Hepatocyte (in vitro differentiated cells): ENCODE measurements at regions not wholly inside any gene's neighbourhood (a gene's known extent, or its start where the extent isn't known, plus 50 kb on each side); places are given as distances from the start of the nearest gene placed in this dataset.
"Not testable (repeated sequence)": the region's sequence is repeated elsewhere in the genome, so short reads cannot be mapped to it uniquely, and the experiment has no call there.

Source experiments
- DNase-seq: peaks from one replicate; pipeline ENCODE4 v3.0.0-alpha.2; 2016; ENCODE audit warnings: low spot score
- H2AFZ ChIP-seq: fragments of 200-600 bp; sonication (generic); 2 replicates; pipeline ENCODE4 v1.6.0; 2016; ENCODE audit warnings: antibody characterized with exemption, mild to moderate bottlenecking
- H3K27ac ChIP-seq: fragments of 200-600 bp; sonication (generic); 2 replicates; pipeline ENCODE4 v1.5.1; 2016; ENCODE audit warnings: mild to moderate bottlenecking
- H3K27me3 ChIP-seq: fragments of 200-600 bp; sonication (generic); 2 replicates; pipeline ENCODE4 v1.6.1; 2016
- H3K36me3 ChIP-seq: fragments of 200-600 bp; sonication (generic); replicated peaks from 2 replicates; pipeline ENCODE4 v1.5.1; 2016; ENCODE audit warnings: low read depth; ENCODE audit not compliant: insufficient read depth
- H3K4me1 ChIP-seq: fragments of 200-600 bp; sonication (generic); 2 replicates; pipeline ENCODE4 v1.5.1; 2016; ENCODE audit warnings: mild to moderate bottlenecking, moderate library complexity; ENCODE audit not compliant: insufficient read depth
- H3K4me2 ChIP-seq: fragments of 200-600 bp; sonication (generic); 2 replicates; pipeline ENCODE4 v1.6.0; 2016
- H3K4me3 ChIP-seq: fragments of 200-600 bp; sonication (generic); 2 replicates; pipeline ENCODE4 v1.5.1; 2016; ENCODE audit warnings: mild to moderate bottlenecking
- H3K79me2 ChIP-seq: fragments of 200-600 bp; sonication (generic); 2 replicates; pipeline ENCODE4 v1.6.0; 2017; ENCODE audit warnings: mild to moderate bottlenecking
- H3K9me2 ChIP-seq: fragments of 200-600 bp; sonication (generic); replicated peaks from 2 replicates; pipeline ENCODE4 v1.6.0; 2017; ENCODE audit warnings: mild to moderate bottlenecking; ENCODE audit not compliant: insufficient read depth
- H3K9me3 ChIP-seq: fragments of 200-600 bp; sonication (generic); 2 replicates; pipeline ENCODE4 v1.5.1; 2016; ENCODE audit warnings: low read depth, mild to moderate bottlenecking
- H4K20me1 ChIP-seq: fragments of 200-600 bp; sonication (generic); 2 replicates; pipeline ENCODE4 v1.6.0; 2016; ENCODE audit warnings: mild to moderate bottlenecking; ENCODE audit not compliant: insufficient read depth, poor library complexity, severe bottlenecking
- WGBS: methylation state at CpG from one replicate; pipeline ENCODE4 v1.1.6; 2016; ENCODE audit warnings: low lambda C conversion rate; ENCODE audit errors: missing lambda C conversion rate; 5-methylcytosine and 5-hydroxymethylcytosine counted together
- TF ChIP-seq, protein P1 (sequence below): fragments of 200-600 bp; sonication (generic); IDR thresholded peaks from 2 replicates; pipeline ENCODE4 v1.5.1; 2016; ENCODE audit warnings: antibody characterized with exemption, mild to moderate bottlenecking; ENCODE audit not compliant: poor library complexity

GRCh38 chr9:42782201-42782600 lies 598.7 kb downstream of the SPATA31A6 start:
- not testable (repeated sequence) for H4K20me1 ChIP-seq, DNase-seq, H3K36me3 ChIP-seq, H3K9me2 ChIP-seq, H3K9me3 ChIP-seq, H3K27ac ChIP-seq, H2AFZ ChIP-seq, H3K79me2 ChIP-seq, H3K4me3 ChIP-seq, H3K4me1 ChIP-seq, H3K27me3 ChIP-seq, H3K4me2 ChIP-seq
- 67% methylated on average over 4 of the region's 4 CpGs for WGBS

DNA sequence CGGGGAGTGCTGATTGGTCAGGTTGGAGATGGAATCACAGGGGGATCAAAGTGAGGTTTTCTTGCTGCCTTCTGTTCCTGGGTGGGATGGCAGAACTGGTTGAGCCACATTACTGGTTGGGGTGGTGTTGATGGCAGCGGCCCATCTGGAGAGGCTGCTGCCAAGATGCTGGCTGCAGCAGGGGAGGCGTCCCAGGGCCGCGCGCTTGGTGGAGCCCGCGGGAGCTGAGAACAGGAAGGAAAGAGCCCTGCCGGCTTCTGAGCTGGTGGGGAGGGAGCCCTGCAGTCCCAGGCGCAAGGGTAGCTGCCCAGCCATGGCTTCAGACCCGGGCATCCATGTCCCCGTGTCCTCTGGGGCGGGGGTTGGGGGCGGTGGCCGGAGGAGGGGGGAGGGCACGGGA lies 609.3 kb downstream of the SPATA31A6 start:
- WGBS = 76% methylated on average over 14 of the region's 16 CpGs
- H3K4me1 ChIP-seq, H3K79me2 ChIP-seq, H3K27ac ChIP-seq, H3K4me2 ChIP-seq, H4K20me1 ChIP-seq, DNase-seq, H3K9me3 ChIP-seq, H3K27me3 ChIP-seq, H3K9me2 ChIP-seq, H3K4me3 ChIP-seq, H2AFZ ChIP-seq, H3K36me3 ChIP-seq: not testable (repeated sequence)

DNA sequence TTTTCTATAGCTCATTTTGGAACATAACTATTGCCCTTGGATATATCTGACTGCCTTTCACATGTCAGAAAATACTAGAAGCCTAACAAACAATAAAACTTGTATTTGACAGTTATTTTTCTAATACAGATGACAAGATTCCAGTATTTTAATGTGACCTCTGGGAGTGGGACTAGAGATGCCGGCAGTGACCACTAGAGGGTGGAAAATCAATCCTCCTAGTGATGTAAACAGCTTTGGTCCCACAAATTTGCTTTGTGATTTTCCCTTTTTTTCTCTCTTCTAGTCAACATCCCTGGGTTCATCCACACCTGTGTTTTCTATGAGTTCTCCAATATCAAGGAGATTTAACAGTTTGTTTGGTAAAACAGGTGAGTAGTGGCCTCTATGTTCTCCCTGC lies 615.1 kb downstream of the SPATA31A6 start:
- not testable (repeated sequence) for DNase-seq, H3K27me3 ChIP-seq, H4K20me1 ChIP-seq, H3K4me3 ChIP-seq, H3K79me2 ChIP-seq, H3K4me2 ChIP-seq, H3K4me1 ChIP-seq, H3K27ac ChIP-seq, H3K9me3 ChIP-seq, H3K9me2 ChIP-seq, H3K36me3 ChIP-seq, H2AFZ ChIP-seq
- TF ChIP-seq, protein P1, sequence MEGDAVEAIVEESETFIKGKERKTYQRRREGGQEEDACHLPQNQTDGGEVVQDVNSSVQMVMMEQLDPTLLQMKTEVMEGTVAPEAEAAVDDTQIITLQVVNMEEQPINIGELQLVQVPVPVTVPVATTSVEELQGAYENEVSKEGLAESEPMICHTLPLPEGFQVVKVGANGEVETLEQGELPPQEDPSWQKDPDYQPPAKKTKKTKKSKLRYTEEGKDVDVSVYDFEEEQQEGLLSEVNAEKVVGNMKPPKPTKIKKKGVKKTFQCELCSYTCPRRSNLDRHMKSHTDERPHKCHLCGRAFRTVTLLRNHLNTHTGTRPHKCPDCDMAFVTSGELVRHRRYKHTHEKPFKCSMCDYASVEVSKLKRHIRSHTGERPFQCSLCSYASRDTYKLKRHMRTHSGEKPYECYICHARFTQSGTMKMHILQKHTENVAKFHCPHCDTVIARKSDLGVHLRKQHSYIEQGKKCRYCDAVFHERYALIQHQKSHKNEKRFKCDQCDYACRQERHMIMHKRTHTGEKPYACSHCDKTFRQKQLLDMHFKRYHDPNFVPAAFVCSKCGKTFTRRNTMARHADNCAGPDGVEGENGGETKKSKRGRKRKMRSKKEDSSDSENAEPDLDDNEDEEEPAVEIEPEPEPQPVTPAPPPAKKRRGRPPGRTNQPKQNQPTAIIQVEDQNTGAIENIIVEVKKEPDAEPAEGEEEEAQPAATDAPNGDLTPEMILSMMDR = peak; percentile 22
- WGBS = 18% methylated on average over 1 of the region's 1 CpG

DNA sequence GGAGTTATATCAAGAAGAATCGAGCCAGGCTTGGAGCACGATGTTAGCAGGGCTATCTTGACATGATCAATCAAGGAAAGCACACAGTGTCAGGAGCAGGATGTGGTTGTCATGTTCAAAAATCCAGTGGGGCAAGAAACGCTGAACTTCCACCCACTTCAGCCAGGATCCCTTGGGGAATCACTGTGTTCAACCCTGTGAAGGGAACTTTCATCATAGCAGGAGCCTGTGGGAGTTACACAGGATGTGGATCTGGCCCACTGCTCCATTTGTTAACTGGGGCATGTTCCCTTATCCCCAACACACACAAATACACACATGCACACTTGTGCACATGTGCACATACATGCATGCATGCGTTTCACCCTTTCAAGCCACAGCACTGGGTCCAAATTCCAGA lies 619.3 kb downstream of the SPATA31A6 start:
- not testable (repeated sequence) for H3K9me2 ChIP-seq, DNase-seq, H3K79me2 ChIP-seq, H2AFZ ChIP-seq, H3K4me1 ChIP-seq, H3K36me3 ChIP-seq, H3K4me3 ChIP-seq, H3K27ac ChIP-seq, H3K27me3 ChIP-seq, H3K9me3 ChIP-seq, H4K20me1 ChIP-seq, H3K4me2 ChIP-seq
- 74% methylated on average over 4 of the region's 4 CpGs for WGBS

GRCh38 chr9:42806674-42807073 lies 623.2 kb downstream of the SPATA31A6 start:
- not testable (repeated sequence) for H3K27me3 ChIP-seq, H3K27ac ChIP-seq, H3K36me3 ChIP-seq, H3K9me2 ChIP-seq, H2AFZ ChIP-seq, H3K9me3 ChIP-seq, H3K4me3 ChIP-seq, H3K79me2 ChIP-seq, H4K20me1 ChIP-seq, H3K4me1 ChIP-seq
- TF ChIP-seq, protein P1 = peak; percentile 30
- peak; percentile 8 for DNase-seq
- peak overlapping the region; percentile 60 for H3K4me2 ChIP-seq
- 17% methylated on average over 21 of the region's 25 CpGs for WGBS

DNA sequence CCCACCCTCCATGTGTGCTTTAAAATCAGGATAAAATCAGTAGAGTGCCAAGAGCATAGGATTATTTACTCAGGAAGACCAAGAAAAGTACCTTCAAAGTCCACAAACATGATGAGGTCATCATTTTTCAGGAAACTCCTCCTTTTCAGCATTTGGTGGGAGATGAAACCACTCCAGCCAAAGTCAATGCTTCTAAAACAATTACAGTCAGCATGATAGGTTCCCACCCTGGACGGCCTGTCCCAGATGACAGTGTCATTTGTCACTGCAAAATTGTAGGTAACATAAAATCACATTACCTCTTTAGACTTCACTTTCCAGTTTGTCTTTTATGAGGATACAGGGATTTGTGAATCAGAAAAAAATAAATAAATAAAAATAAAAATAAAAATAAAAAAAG lies 638.0 kb downstream of the SPATA31A6 start:
- not testable (repeated sequence) for H3K4me2 ChIP-seq, H3K4me1 ChIP-seq, H3K27ac ChIP-seq, H3K79me2 ChIP-seq, H3K36me3 ChIP-seq, H3K9me2 ChIP-seq, H4K20me1 ChIP-seq, H3K27me3 ChIP-seq, H3K4me3 ChIP-seq, H2AFZ ChIP-seq, DNase-seq, H3K9me3 ChIP-seq
- 100% methylated on average over 1 of the region's 1 CpG for WGBS

- H2AFZ ChIP-seq, DNase-seq, H3K9me2 ChIP-seq, H4K20me1 ChIP-seq, H3K36me3 ChIP-seq, H3K4me2 ChIP-seq, H3K27me3 ChIP-seq, H3K27ac ChIP-seq, H3K79me2 ChIP-seq, H3K4me3 ChIP-seq, H3K9me3 ChIP-seq, H3K4me1 ChIP-seq: not testable (repeated sequence)
- WGBS = no CpG with 5 or more reads among the region's 3 CpGs
Observed at GRCh38 chr9:42848156-42848555, 664.7 kb downstream of the SPATA31A6 start.

DNA sequence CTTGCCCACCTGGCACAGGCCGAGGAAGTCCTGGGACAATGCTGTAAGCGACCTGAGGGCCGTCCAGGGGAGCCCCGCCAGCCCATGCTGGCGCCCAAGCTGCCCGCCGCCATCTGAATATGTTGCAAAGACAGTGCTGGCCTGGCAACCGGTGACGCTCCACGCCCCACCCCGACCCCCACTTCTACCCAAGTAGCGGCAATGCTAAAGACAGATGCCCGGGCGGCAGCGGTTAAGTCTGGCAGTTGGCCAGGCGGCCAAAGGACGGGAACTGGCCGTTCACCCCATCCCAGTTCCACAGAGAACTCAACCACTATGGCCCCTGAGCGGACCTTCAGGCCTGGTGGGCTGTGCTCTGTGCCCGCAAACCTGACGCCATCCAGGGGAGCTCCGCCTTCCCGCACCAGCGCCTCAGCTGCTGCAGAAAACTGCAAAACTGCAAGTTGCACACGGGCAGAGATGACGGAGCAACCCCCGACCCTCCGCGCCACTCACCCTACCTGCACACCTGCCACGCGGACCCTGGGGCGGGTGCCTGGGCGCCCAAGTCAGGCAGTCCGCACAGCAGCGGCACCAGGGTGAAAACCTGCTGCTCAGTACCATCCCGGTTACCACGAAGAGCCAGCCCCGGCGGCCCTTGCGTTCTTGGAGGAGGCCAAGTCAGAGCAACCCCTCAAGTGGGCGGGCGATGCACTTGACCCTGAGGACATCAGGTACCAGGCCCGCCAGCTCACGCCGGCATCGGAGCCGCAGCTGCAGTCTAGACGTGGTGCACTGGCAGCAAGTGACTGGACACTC lies 667.6 kb downstream of the SPATA31A6 start:
- H3K9me3 ChIP-seq, H3K36me3 ChIP-seq, H3K4me1 ChIP-seq, DNase-seq, H4K20me1 ChIP-seq, H3K4me3 ChIP-seq, H3K9me2 ChIP-seq, H3K4me2 ChIP-seq, H3K27me3 ChIP-seq, H3K79me2 ChIP-seq, H2AFZ ChIP-seq, H3K27ac ChIP-seq: not testable (repeated sequence)
- 90% methylated on average over 36 of the region's 48 CpGs for WGBS
